Naive thymus-derived CD4-positive, alpha-beta T cell (primary cell): ENCODE measurements at regions not wholly inside any gene's neighbourhood (a gene's known extent, or its start where the extent isn't known, plus 50 kb on each side); places are given as distances from the start of the nearest gene placed in this dataset.
A peak's percentile ranks its signal among the peaks of the same experiment; 100 is the strongest.

Source experiments
- ATAC-seq: fragments of 150-1000 bp; cut with Tn5 transposase; 2 replicates; pipeline ENCODE4 v1.10.0; 2021; ENCODE audit warnings: mild to moderate bottlenecking, moderate library complexity
- CTCF ChIA-PET: fragments of 350-600 bp; sonication (Branson Sonifier 250); formaldehyde crosslinking; loops from one replicate; lab custom pipeline; 2021; ENCODE audit warnings: antibody characterized with exemption; lab: Charles Lee
- POLR2A ChIA-PET: fragments of 350-600 bp; sonication (Branson Sonifier 250); formaldehyde crosslinking; loops from one replicate; lab custom pipeline; 2021; ENCODE audit warnings: antibody characterized with exemption, inconsistent platforms; lab: Charles Lee
- DNase-seq, 9 donors: peaks; one replicate each; pipeline versions ENCODE4 v3.0.0 to v3.0.0-alpha.2; 2020 to 2022; ENCODE audit warnings: mixed read lengths in 1 of 9
- H3K27ac ChIP-seq: one replicate; pipeline ENCODE4 v1.7.0; 2013; ENCODE audit warnings: mild to moderate bottlenecking, low read depth, low read length, moderate library complexity
- H3K27me3 ChIP-seq, 2 donors: one replicate each; pipeline ENCODE4 v1.7.0; 2013; ENCODE audit warnings: low read length in 2 of 2, mild to moderate bottlenecking in 2 of 2, moderate library complexity in 2 of 2; ENCODE audit not compliant: control insufficient read depth in 2 of 2, insufficient read depth in 2 of 2
- H3K36me3 ChIP-seq, 3 experiments: 1 replicate in 2 of 3; 2 replicates in 1 of 3; pipeline ENCODE4 v1.7.0; 2013; ENCODE audit warnings: low read length in 3 of 3, mild to moderate bottlenecking in 3 of 3, moderate library complexity in 1 of 3; ENCODE audit not compliant: insufficient read depth in 3 of 3, control insufficient read depth in 2 of 3
- H3K4me1 ChIP-seq, 2 donors: one replicate each; pipeline ENCODE4 v1.7.0; 2013; ENCODE audit warnings: low read length in 2 of 2, mild to moderate bottlenecking in 2 of 2, moderate library complexity in 1 of 2; ENCODE audit not compliant: control insufficient read depth in 2 of 2, insufficient read depth in 2 of 2
- H3K4me3 ChIP-seq: 2 replicates; pipeline ENCODE4 v1.7.0; 2013; ENCODE audit warnings: mild to moderate bottlenecking, low read length
- H3K9me3 ChIP-seq, 3 experiments: 1 replicate in 2 of 3; 2 replicates in 1 of 3; pipeline ENCODE4 v1.7.0; 2013; ENCODE audit warnings: low read length in 3 of 3; ENCODE audit not compliant: control insufficient read depth in 2 of 3
- H3K27ac Mint-ChIP-seq, 9 donors: one replicate each; pipeline ENCODE4 v1.8.0; 2020 to 2022; ENCODE audit warnings: mixed read lengths in 9 of 9, mild to moderate bottlenecking in 8 of 9, moderate library complexity in 5 of 9, inconsistent platforms in 2 of 9
- H3K27me3 Mint-ChIP-seq, 5 donors: one replicate each; pipeline ENCODE4 v1.8.0; 2021 to 2022; ENCODE audit warnings: mixed read lengths in 5 of 5, mild to moderate bottlenecking in 1 of 5
- H3K36me3 Mint-ChIP-seq, 5 donors: one replicate each; pipeline ENCODE4 v1.8.0; 2020 to 2022; ENCODE audit warnings: mixed read lengths in 5 of 5, mild to moderate bottlenecking in 3 of 5, inconsistent platforms in 1 of 5
- H3K4me1 Mint-ChIP-seq, 7 donors: one replicate each; pipeline ENCODE4 v1.8.0; 2020 to 2022; ENCODE audit warnings: mixed read lengths in 7 of 7, mild to moderate bottlenecking in 3 of 7, inconsistent platforms in 1 of 7
- H3K4me3 Mint-ChIP-seq, 10 donors: one replicate each; pipeline ENCODE4 v1.8.0; 2020 to 2022; ENCODE audit warnings: mild to moderate bottlenecking in 10 of 10, mixed read lengths in 10 of 10, moderate library complexity in 6 of 10, inconsistent platforms in 2 of 10
- H3K9me3 Mint-ChIP-seq, 11 donors: one replicate each; pipeline ENCODE4 v1.8.0; 2020 to 2022; ENCODE audit warnings: mixed read lengths in 11 of 11, mild to moderate bottlenecking in 4 of 11, inconsistent platforms in 1 of 11, moderate library complexity in 1 of 11
- intact Hi-C, 2 donors: fragments of 100-400 bp; cut with micrococcal nuclease; formaldehyde crosslinking; loops; one replicate each; pipeline ENCODE4 v1.15.1; 2023

DNA sequence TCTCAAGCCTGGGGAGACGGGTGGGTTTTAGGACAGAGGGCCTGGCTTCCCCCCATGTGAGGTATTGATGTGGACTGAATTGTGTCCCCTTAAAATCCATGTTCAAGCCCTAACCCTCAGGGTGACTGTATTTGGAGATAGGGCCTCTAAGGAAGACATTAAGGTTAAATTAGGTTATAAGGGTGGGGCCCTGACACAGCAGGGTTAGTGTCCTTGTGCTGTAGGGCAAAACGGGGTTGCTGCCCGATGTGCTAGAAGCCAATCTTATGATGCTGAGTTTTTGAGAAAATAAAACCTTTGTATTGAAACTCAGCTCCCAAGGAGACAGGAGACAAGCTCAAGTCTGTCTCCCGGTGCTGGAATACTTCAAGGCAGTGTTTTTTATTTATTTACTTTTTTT, 71.1 kb upstream of the NUP50 start:
- DNase-seq = no peak
- peaks cover 0 to 11% (median 2%) of the 10 kb centered on the region in 11 donors for H3K9me3 Mint-ChIP-seq
- Histone ChIP-seq H3K27me3 (peaks cover 0 to 9% of the 10 kb centered on the region in 2 donors), H3K27ac (no peak overlapping the region), H3K36me3 (no peaks in the 10 kb centered on the region), H3K9me3 (peaks cover 0 to 4% (median 0%) of the 10 kb centered on the region in 3 experiments), H3K4me1 (no peaks in the 10 kb centered on the region), H3K4me3 (no peak overlapping the region)
- no peaks in the 10 kb centered on the region for H3K36me3 Mint-ChIP-seq
- ChIA-PET POLR2A (no interaction called here), CTCF (no interaction called here)
- intact Hi-C loops = no loop called here
- peaks cover 0 to 4% (median 2%) of the 10 kb centered on the region in 7 donors for H3K4me1 Mint-ChIP-seq
- ATAC-seq = no peak
- no peak overlapping the region for H3K27ac Mint-ChIP-seq
- peaks cover 3 to 32% (median 14%) of the 10 kb centered on the region in 5 donors for H3K27me3 Mint-ChIP-seq
- no peak overlapping the region for H3K4me3 Mint-ChIP-seq

DNA sequence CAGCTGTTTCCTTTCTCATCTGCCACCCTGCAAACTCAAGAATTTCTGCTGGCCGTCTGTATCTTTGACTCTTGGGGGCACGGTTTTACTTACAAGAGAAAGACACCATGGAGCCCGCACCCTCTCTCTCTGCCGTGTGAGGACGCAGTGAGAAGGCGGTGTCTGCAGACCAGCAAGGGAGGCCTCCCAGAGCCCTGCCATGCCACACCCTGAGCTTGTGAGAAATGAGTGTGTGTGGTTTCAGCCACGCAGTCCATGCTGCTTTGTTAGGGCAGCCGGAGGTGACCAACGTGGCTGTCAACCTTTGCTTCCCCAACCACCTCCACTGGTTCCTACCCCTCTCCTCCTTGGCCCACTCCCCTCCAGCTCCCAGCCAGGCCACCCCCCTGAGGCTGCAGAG, 70.1 kb upstream of the NUP50 start:
- no peak for ATAC-seq
- H3K27ac ChIP-seq = no peak overlapping the region
- H3K4me1 ChIP-seq = no peaks in the 10 kb centered on the region
- Mint-ChIP-seq H3K4me3 (no peak overlapping the region), H3K9me3 (peaks cover 0 to 11% (median 2%) of the 10 kb centered on the region in 11 donors), H3K27me3 (peaks cover 3 to 36% (median 14%) of the 10 kb centered on the region in 5 donors), H3K36me3 (no peaks in the 10 kb centered on the region), H3K27ac (peak overlapping the region in 1 of 9 donors; percentile 28), H3K4me1 (peaks cover 0 to 4% (median 2%) of the 10 kb centered on the region in 7 donors)
- H3K27me3 ChIP-seq = peaks cover 0 to 9% of the 10 kb centered on the region in 2 donors
- POLR2A ChIA-PET = no interaction called here
- H3K9me3 ChIP-seq = peaks cover 0 to 4% (median 0%) of the 10 kb centered on the region in 3 experiments
- CTCF ChIA-PET = no interaction called here
- no peak for DNase-seq
- no peak overlapping the region for H3K4me3 ChIP-seq
- H3K36me3 ChIP-seq = no peaks in the 10 kb centered on the region
- intact Hi-C loops = no loop called here

DNA sequence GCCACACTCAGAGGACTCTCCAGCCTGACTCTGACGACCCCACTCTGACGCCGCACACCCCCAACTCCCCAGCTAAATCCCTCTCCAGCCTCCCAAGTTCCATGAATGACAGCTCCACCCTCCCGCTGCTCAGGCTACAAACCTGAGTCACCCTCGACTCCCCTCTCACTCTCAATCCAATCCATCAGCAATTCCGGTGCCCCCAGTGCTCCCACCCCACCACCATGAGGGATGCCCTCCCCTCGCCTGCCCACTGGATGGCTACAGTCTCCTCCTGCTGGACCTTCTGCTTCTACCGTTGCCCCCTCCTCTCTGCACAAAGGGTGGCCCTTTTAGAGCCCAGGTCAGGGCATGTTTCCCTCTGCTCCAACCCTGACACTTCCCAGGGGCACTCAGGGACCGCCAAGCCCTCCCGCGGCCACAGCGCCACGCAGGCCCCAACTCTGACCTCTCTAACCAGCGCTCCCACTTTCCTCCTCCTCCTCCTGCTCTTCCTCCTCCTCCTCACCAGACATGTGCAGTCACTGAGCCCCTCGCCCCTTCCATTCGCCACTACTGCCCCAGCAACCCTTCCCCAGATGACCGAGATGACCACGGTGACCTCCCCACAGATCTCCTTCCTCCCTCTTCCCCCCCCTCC, 69.5 kb upstream of the NUP50 start:
- no peak for ATAC-seq
- Histone ChIP-seq H3K4me3 (no peak overlapping the region), H3K27me3 (peaks cover 0 to 9% of the 10 kb centered on the region in 2 donors), H3K36me3 (no peaks in the 10 kb centered on the region), H3K9me3 (peaks cover 0 to 4% (median 0%) of the 10 kb centered on the region in 3 experiments), H3K27ac (no peak overlapping the region), H3K4me1 (no peaks in the 10 kb centered on the region)
- POLR2A ChIA-PET = no interaction called here
- CTCF ChIA-PET = no interaction called here
- no peak overlapping the region for H3K4me3 Mint-ChIP-seq
- DNase-seq = no peak
- intact Hi-C loops = no loop called here
- H3K27ac Mint-ChIP-seq = peak overlapping the region in 1 of 9 donors; percentile 28
- peaks cover 0 to 11% (median 2%) of the 10 kb centered on the region in 11 donors for H3K9me3 Mint-ChIP-seq
- H3K27me3 Mint-ChIP-seq = peaks cover 3 to 34% (median 14%) of the 10 kb centered on the region in 5 donors
- no peaks in the 10 kb centered on the region for H3K36me3 Mint-ChIP-seq
- H3K4me1 Mint-ChIP-seq = peaks cover 0 to 4% (median 2%) of the 10 kb centered on the region in 7 donors

DNA sequence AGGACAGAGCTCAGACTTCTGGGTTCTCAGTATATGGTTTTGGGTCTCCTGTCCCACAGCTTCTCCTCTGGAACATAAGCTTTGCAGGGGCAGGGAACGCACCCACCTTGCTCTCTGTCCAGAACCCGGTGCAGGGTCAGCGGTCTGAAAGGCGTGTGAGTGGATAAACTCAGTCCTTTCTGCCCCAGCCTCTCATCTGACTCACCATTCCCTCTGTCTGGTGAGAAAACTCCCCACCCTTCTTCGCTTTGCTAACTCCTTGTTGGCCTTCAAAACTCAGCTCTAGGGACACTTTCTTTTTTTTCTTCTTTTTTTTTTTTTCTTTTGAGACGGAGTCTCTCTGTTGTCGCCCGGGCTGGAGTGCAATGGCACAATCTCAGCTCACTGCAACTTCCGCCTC, 68.9 kb upstream of the NUP50 start:
- CTCF ChIA-PET = no interaction called here
- Mint-ChIP-seq H3K27me3 (peaks cover 3 to 37% (median 19%) of the 10 kb centered on the region in 5 donors), H3K4me1 (peaks cover 0 to 4% (median 2%) of the 10 kb centered on the region in 7 donors), H3K4me3 (no peak overlapping the region), H3K36me3 (no peaks in the 10 kb centered on the region), H3K9me3 (peaks cover 0 to 11% (median 2%) of the 10 kb centered on the region in 11 donors), H3K27ac (no peak overlapping the region)
- H3K4me3 ChIP-seq = no peak overlapping the region
- no peaks in the 10 kb centered on the region for H3K36me3 ChIP-seq
- H3K9me3 ChIP-seq = peaks cover 0 to 4% (median 0%) of the 10 kb centered on the region in 3 experiments
- intact Hi-C loops = no loop called here
- ATAC-seq (no peak), DNase-seq (no peak)
- POLR2A ChIA-PET = no interaction called here
- H3K27ac ChIP-seq = no peak overlapping the region
- H3K27me3 ChIP-seq = peaks cover 0 to 9% of the 10 kb centered on the region in 2 donors
- no peaks in the 10 kb centered on the region for H3K4me1 ChIP-seq

DNA sequence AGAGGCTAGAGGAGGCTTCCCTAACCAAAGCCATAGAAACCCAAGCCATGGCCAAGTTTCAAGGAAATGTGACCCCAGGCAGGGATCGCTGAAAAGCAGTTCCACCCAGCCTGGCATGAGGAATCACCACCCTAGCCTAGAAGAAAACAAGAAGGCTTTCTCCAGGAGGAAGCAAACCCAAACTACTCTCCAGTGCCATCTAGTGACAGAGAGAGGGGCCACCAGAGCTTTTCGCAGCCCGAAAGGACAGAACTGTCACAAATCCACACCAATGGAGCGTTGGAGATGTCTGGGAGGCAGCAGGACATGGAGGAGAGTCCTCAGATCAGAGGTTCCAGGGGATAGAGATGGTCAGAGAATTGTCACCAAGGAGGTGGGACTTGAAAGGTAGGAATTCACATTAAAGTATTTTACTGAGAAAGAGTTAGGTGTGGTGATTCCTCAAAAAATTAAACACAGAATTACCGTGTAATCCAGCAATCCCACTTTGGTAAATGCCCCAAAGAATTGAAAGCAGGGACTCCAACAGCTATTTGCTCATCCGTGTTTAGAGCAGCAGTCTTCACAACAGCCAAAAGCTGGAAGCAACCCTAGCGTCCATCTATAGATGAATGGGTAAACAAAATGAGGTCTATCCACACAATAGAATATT, 67.3 kb upstream of the NUP50 start:
- Mint-ChIP-seq H3K27ac (peak overlapping the region in 2 of 9 donors; percentile 20 to 32), H3K4me3 (no peak overlapping the region), H3K27me3 (peaks cover 3 to 36% (median 24%) of the 10 kb centered on the region in 5 donors), H3K36me3 (no peaks in the 10 kb centered on the region), H3K4me1 (peaks cover 0 to 4% (median 2%) of the 10 kb centered on the region in 7 donors), H3K9me3 (peaks cover 0 to 11% (median 2%) of the 10 kb centered on the region in 11 donors)
- CTCF ChIA-PET = interaction anchor here (0.6 to 1.0 kb wide), 2 partner anchors 9 to 170 kb away, joined by 3 to 4 read pairs; no protein-coding TSS in a partner anchor
- Histone ChIP-seq H3K4me1 (no peaks in the 10 kb centered on the region), H3K36me3 (no peaks in the 10 kb centered on the region), H3K9me3 (peaks cover 0 to 4% (median 0%) of the 10 kb centered on the region in 3 experiments), H3K27ac (no peak overlapping the region), H3K27me3 (peaks cover 0 to 9% of the 10 kb centered on the region in 2 donors), H3K4me3 (no peak overlapping the region)
- ATAC-seq (peak; percentile 68), DNase-seq (peak in 7 of 9 donors; percentile 15 to 42 (median 24))
- intact Hi-C loops = loop anchor here in 1 of 2 donors (1.0 kb wide), 1 partner anchor 276 kb away; no protein-coding TSS in a partner anchor
- POLR2A ChIA-PET = no interaction called here

DNA sequence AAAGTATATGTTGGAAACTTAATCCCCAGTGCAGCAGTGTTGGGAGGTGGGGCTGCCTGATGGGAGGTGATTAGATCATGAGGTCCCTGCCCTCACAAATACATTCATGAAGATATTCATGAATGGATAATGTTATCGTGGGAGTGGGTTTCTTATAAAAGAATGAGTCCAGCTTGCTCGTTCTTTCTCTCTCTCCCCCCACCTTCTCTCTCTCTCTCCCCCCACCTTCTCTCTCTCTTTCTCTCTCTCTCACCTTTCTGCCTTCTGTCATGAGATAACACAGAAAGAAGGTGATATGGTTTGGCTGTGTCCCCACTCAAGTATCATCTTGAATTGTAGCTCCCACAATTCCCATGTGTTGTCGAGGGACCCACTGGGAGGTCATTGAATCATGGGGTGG, 66.7 kb upstream of the NUP50 start:
- H3K9me3 ChIP-seq = peaks cover 0 to 4% (median 0%) of the 10 kb centered on the region in 3 experiments
- ATAC-seq = no peak
- Mint-ChIP-seq H3K9me3 (peaks cover 0 to 10% (median 2%) of the 10 kb centered on the region in 11 donors), H3K4me3 (no peak overlapping the region), H3K27me3 (peaks cover 6 to 39% (median 24%) of the 10 kb centered on the region in 5 donors), H3K36me3 (no peaks in the 10 kb centered on the region), H3K27ac (no peak overlapping the region), H3K4me1 (peaks cover 0 to 9% (median 2%) of the 10 kb centered on the region in 7 donors)
- no peak for DNase-seq
- no peaks in the 10 kb centered on the region for H3K36me3 ChIP-seq
- POLR2A ChIA-PET = no interaction called here
- no peak overlapping the region for H3K27ac ChIP-seq
- H3K4me1 ChIP-seq = no peaks in the 10 kb centered on the region
- intact Hi-C loops = no loop called here
- CTCF ChIA-PET = interaction anchor here (0.7 kb wide), 1 partner anchor 223 kb away, joined by 4 read pairs; no protein-coding TSS in a partner anchor
- H3K27me3 ChIP-seq = peaks cover 0 to 9% of the 10 kb centered on the region in 2 donors
- no peak overlapping the region for H3K4me3 ChIP-seq
